AG10803 (cell line): ENCODE measurements at regions not wholly inside any gene's neighbourhood (a gene's known extent, or its start where the extent isn't known, plus 50 kb on each side); places are given as distances from the start of the nearest gene placed in this dataset.
A peak's percentile ranks its signal among the peaks of the same experiment; 100 is the strongest.

Experiments used
- DNase-seq: peaks from one replicate; pipeline ENCODE4 v3.0.0; 2010; ENCODE audit warnings: low read depth
- H3K4me3 ChIP-seq: 2 replicates; pipeline ENCODE4 v1.5.1; 2011; ENCODE audit warnings: mild to moderate bottlenecking, low read length, control low read depth
- TF ChIP-seq, protein P1 (sequence below): conservative IDR thresholded peaks from 2 replicates; pipeline ENCODE4 v1.5.1; 2011; ENCODE audit warnings: mild to moderate bottlenecking, low read length, control low read depth, inconsistent platforms

DNA sequence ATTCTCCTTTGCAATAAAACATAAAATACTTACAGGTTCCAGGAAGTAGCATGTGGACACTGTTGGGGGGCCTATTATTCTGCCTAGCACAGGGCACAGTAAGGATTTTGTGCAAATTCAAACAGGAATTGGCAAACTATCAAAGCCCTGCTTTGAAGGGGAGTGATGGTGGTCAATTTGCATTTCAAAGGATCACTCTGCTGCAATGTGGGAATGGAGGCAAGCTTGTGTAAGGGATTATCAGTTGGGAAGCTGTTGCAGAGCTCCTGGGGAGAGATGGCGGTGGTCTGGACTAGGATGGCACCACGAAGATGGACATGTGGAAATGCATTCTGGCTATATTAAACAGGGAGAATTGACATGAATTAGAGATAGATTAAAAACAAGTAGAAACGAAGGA, 990.7 kb upstream of the RBFOX1 start:
- DNase-seq: no peak
- TF ChIP-seq, protein P1, sequence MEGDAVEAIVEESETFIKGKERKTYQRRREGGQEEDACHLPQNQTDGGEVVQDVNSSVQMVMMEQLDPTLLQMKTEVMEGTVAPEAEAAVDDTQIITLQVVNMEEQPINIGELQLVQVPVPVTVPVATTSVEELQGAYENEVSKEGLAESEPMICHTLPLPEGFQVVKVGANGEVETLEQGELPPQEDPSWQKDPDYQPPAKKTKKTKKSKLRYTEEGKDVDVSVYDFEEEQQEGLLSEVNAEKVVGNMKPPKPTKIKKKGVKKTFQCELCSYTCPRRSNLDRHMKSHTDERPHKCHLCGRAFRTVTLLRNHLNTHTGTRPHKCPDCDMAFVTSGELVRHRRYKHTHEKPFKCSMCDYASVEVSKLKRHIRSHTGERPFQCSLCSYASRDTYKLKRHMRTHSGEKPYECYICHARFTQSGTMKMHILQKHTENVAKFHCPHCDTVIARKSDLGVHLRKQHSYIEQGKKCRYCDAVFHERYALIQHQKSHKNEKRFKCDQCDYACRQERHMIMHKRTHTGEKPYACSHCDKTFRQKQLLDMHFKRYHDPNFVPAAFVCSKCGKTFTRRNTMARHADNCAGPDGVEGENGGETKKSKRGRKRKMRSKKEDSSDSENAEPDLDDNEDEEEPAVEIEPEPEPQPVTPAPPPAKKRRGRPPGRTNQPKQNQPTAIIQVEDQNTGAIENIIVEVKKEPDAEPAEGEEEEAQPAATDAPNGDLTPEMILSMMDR: no peak
- H3K4me3 ChIP-seq: no peak overlapping the region

DNA sequence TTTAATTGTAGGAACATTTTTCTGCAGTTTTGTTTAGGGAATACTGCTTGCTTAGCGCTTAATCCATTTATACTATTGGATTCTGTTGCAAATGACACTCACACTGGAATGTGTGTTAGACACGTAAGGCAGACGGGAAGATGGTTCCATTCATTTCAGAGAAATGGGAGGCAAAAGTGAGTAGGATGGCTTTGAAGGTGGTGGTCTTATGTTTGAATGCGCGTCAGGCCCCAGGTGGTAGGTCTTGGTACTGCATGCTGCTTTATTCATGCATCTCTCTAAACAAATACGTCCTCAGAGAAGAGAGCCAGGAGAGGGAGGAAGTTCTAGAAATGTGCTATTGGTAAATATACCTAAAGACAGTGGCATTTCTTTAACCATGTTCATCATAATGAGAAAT, 997.6 kb upstream of the RBFOX1 start:
- no peak for DNase-seq
- no peak overlapping the region for H3K4me3 ChIP-seq
- TF ChIP-seq, protein P1: peak; percentile 36

DNA sequence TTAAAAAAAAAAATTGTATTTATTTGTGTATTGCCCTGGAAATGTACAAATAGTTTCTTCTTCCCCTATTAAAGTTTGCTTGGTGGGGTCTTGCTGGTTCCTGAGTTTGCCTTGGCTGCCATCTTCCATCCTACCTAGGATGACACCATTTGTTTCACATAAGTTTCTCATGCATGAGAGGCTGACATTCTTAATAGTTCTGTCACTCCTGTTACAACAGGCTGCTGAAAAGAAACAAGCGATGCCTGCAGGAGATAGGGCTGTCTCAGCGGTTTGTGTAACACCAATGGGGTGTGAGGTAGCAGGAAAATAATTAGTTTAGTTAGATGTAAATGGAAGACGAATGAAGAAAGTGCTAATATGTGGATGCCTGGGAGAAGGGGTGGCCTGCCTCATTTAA, 1000.9 kb upstream of the RBFOX1 start:
- DNase-seq: no peak
- TF ChIP-seq, protein P1: no peak
- H3K4me3 ChIP-seq: no peak overlapping the region

DNA sequence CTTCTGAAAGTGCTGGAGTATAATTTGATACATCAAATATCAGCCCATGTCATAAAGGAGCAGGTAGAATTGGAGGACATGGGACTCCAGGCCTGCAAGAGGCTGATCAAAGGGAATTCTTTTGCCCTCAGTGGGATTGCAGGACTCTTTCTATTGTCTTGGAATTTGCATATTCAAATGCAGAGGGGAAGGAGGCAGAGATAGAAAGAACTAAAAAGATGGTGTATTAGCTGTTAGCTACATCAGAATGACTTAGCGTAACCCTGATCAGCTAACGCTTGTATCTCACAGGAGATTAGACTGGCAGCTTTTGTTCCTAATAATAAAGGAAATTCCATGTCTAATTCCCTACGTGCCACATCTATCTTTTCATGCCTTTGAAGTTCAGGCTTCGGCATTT, 1014.7 kb upstream of the RBFOX1 start:
- TF ChIP-seq, protein P1: no peak
- no peak for DNase-seq
- H3K4me3 ChIP-seq: no peak overlapping the region

DNA sequence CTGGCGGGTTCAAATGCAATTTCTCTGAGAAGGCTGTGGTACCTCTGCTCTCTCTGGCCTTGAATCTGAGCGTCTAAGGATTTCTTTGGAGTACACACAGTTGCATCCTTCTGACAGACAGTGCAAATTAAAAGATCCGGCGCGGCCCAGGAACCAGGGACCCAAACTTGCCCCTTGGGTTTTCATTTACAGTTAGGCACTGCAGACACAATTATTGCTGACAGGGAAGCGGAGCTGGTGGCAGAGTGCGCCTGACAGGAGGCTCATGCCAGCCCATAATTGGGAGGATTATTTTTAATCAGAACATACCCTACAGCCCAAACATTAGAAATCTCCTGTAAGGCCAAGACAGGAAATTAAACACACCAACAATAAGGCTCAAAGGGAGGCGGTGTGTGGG, 1023.4 kb upstream of the RBFOX1 start:
- TF ChIP-seq, protein P1: no peak
- DNase-seq: no peak
- H3K4me3 ChIP-seq: no peak overlapping the region

DNA sequence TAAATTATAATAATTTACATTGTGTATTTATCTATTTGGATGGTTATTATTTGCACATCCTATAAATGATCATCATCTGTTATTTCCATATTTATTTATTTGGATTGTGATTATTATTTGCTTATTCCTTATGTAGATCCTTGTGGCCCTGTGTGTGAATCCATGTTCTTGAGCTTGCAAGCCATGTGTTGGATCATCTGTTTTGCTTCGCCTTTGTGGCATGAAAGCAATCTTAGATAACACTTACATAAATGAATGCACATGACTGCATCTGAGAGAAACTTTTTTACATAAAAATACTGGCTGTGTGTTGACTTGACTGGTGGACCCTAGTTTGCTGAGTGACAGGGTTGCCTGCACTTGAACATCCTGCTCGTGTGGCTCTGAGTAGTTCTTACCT, 1024.5 kb upstream of the RBFOX1 start:
- no peak for DNase-seq
- TF ChIP-seq, protein P1: no peak
- no peak overlapping the region for H3K4me3 ChIP-seq

DNA sequence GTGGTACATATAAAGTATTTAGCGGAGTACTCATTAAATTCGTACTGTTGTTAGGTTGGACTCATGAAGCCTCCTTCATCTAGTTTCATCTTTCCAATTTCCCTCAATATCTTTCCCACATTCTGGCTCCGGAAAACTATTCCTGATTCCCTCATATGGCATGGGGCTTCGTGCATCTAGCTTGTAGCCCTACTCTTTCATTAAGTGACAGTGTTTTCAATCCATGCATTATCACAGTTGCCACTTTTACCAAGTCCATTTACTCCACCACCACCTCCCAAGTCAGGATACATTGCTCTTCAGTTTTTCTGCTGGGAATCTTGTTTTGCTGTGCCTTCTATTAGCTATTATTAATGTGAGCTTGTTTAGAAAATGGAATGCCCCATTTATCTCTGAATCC, 1032.1 kb upstream of the RBFOX1 start:
- no peak for DNase-seq
- TF ChIP-seq, protein P1: no peak
- no peak overlapping the region for H3K4me3 ChIP-seq
